Pons (tissue), 1 donor: ENCODE measurements at regions not wholly inside any gene's neighbourhood (a gene's known extent, or its start where the extent isn't known, plus 50 kb on each side); places are given as distances from the start of the nearest gene placed in this dataset.

Experiments used
- DNase-seq: peaks from one replicate; pipeline ENCODE4 v3.0.0-alpha.2; 2016; ENCODE audit warnings: low spot score

GRCh38 chr10:120369856-120370276 lies 87.2 kb upstream of the PLPP4 start:
- no peak for DNase-seq

DNA sequence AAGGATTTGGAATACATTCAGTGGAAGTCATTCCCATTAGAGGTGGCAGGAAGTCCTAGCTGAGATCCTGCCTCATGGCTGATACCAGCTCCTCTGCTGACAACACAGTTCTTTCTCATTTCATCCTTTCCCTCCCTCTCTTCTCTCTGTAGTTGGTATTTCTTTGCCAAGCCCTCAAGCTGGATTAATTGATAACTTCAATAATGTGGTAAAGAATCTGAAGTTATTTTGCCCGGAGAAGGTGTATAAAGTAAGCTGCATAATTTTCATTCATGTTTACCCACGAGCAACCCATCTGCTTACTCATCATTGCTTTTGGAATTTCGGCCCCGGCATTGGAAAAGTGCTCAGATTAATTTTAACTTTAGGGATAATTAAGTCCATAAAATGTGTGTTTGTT lies 85.2 kb upstream of the PLPP4 start:
- DNase-seq = no peak

DNA sequence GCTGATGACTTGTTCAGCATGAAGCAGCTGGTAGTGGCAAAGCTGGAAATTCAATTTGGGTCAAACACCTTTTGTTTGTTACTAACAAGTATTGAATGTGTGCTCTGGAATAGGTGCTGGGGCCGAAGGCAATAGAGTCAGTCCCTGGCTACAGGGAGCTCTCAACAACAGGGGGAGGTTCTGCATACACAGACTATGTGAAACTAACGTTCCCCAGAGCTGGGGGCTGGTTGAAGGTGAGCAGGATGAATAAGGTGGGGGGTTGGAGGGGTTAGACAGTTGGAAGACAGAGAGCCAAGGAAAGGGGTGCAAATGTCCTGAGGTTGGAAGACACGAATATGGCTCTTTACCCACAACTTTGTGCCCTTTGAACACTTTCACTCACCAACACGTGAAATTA lies 84.1 kb upstream of the PLPP4 start:
- no peak for DNase-seq

DNA sequence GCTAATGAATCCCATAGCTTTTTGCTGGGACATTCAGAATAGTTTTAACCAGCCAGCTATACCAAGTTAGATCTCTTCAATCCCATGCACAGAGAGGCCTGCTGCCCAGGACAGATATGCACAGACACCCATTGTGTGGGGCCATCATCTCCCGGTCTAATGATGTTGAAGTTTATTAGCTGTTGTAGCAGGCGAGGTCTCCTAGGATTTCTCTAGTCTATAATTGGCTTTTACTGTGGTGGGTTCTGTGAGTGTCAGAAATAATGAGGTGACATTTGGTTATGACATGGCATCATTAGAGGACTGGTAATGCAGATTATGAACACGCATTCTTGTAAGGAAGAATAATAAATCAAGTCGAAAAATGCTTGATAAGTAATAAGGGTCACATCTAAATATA lies 81.4 kb upstream of the PLPP4 start:
- no peak for DNase-seq

- DNase-seq = no peak
Observed at GRCh38 chr10:120381931-120382330, 75.1 kb upstream of the PLPP4 start.

- no peak for DNase-seq
Observed at GRCh38 chr10:120382360-120382759, 74.7 kb upstream of the PLPP4 start.

DNA sequence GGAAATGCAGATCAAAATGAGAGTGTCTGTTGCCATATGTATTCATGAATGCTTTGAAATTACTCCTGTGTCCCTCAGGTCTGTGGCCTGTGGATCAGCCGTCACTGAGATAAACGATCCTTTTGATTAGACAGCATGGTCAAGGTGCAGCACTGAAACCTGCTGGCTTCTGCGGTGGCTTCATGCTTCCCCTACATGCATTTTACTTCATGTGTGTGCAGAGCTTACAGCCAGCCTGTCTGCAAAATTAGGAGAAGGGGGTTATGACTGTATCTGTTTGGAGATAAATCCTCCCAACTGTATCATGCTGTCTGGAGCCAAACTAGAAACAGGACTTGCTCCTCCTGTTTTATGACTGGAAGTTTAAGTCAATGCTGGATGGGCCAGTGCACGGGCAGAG lies 71.0 kb upstream of the PLPP4 start:
- DNase-seq = no peak

DNA sequence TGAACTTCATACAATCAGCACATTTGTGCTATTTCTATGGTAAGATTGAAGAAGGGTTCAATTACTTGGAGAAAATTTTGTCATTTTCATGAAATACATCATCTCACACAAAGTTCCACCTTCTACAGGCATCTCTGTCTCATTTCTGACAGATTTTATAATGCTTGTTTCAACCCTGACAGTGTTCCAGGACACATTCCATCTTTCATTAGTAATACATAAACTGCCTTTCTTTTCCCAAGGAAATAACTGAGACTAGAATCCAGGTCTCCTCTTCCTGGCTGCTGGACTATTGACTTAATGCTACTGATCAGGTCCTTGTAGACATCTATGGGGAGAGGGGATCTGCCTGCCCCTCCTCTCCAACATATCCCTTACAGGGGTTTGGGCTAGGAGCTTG lies 70.1 kb upstream of the PLPP4 start:
- DNase-seq = no peak

GRCh38 chr10:120387326-120387725 lies 69.7 kb upstream of the PLPP4 start:
- no peak for DNase-seq

DNA sequence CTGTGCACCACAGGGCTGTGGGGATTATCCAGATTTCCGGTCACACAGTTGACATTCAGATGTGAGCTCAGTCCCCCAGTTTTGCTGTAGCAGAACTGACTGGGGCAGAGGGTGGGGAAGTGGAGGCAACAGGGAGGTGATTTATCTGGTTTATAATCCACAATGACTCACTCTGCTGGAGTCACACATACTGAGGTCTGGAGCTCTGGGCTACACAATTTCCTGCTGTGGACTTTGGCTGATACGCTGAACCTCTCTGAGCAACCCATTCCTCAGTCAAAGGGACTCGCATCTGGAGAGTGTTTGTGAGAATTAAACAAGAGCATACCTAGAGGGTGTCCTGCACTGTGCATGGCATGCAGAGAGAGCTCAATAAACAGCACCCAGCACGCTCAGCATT lies 64.8 kb upstream of the PLPP4 start:
- DNase-seq = no peak

GRCh38 chr10:120392671-120393079 lies 64.4 kb upstream of the PLPP4 start:
- DNase-seq = no peak

GRCh38 chr10:120394446-120394845 lies 62.6 kb upstream of the PLPP4 start:
- DNase-seq = no peak

GRCh38 chr10:120396228-120396627 lies 60.8 kb upstream of the PLPP4 start:
- DNase-seq = no peak

- DNase-seq = no peak
Observed at GRCh38 chr10:120398180-120398579, 58.8 kb upstream of the PLPP4 start.

- DNase-seq = no peak
Observed at GRCh38 chr10:120400601-120401000, 56.4 kb upstream of the PLPP4 start.

DNA sequence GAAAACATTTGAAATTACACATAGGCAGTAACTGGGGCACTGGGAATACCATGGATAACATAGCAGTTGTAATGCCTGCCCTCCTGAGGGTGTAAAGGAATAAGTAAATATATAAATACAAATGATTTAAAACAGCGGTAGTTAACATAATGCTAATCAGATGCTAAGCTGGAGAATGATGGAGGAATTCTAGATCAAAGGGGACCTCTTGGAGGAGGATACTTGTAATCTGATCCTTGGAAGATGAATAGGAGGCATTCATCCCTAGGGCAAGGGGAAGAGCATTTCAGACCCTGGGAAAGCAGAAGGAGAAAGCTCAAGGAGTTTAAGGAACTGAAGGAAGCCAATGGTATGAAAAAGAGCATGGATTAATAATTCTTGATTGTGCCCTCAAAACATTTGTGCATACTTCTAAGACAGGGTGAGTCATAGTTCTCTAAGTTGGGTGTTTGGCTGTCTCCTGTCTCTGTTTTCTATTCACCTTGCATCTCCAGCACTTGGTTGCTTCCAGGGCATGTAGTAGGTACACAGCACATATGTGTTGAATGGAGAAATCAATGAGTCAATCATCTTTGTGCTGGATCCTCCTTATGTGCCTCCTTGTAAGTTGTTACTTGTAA lies 54.8 kb upstream of the PLPP4 start:
- DNase-seq = no peak

GRCh38 chr10:120403109-120403508 lies 53.9 kb upstream of the PLPP4 start:
- DNase-seq = no peak

DNA sequence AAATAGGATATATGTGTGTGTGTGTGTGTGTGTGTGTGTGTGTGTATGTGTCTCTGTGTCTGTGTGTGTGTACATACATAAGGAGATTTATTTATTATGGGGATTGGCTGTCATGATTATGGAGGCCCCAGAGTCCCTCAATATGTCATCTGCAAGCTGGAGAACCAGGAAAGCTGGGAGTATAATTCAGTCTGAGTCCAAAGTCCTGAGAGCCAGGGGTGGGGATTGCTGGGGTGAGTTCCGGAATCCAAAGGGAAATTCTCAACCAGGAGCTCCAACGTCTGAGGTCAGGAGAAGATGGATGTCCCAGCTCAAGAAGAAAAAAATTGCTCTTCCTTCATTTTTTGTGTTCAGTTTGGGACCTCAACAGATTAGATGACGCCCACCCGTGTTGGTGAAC lies 50.7 kb upstream of the PLPP4 start:
- DNase-seq = no peak
